Muscle layer of colon (tissue), 2 donors: ENCODE measurements at regions not wholly inside any gene's neighbourhood (a gene's known extent, or its start where the extent isn't known, plus 50 kb on each side); places are given as distances from the start of the nearest gene placed in this dataset.

Experiments used
- H3K27ac ChIP-seq: one replicate; pipeline ENCODE4 v1.7.0; 2013; ENCODE audit warnings: low read depth, mild to moderate bottlenecking, low read length, moderate library complexity
- H3K27me3 ChIP-seq, 2 donors: one replicate each; pipeline ENCODE4 v1.7.0; 2013; ENCODE audit warnings: low read length in 2 of 2, mild to moderate bottlenecking in 2 of 2; ENCODE audit not compliant: insufficient read depth in 2 of 2, control insufficient read depth in 1 of 2
- H3K36me3 ChIP-seq: one replicate; pipeline ENCODE4 v1.7.0; 2013; ENCODE audit warnings: mild to moderate bottlenecking, low read length; ENCODE audit not compliant: insufficient read depth
- H3K4me1 ChIP-seq: one replicate; pipeline ENCODE4 v1.7.0; 2013; ENCODE audit warnings: mild to moderate bottlenecking, low read length; ENCODE audit not compliant: insufficient read depth
- H3K4me3 ChIP-seq, 2 donors: one replicate each; pipeline ENCODE4 v1.7.0; 2013; ENCODE audit warnings: low read length in 2 of 2, low read depth in 1 of 2, mild to moderate bottlenecking in 1 of 2, moderate library complexity in 1 of 2
- H3K9ac ChIP-seq: one replicate; pipeline ENCODE4 v1.7.0; 2013; ENCODE audit warnings: low read length
- H3K9me3 ChIP-seq: one replicate; pipeline ENCODE4 v1.7.0; 2013; ENCODE audit warnings: mild to moderate bottlenecking, low read length
- donor health status: abdominal sarcoma.
- donor health status: Adenocarcinoma of cecum.

DNA sequence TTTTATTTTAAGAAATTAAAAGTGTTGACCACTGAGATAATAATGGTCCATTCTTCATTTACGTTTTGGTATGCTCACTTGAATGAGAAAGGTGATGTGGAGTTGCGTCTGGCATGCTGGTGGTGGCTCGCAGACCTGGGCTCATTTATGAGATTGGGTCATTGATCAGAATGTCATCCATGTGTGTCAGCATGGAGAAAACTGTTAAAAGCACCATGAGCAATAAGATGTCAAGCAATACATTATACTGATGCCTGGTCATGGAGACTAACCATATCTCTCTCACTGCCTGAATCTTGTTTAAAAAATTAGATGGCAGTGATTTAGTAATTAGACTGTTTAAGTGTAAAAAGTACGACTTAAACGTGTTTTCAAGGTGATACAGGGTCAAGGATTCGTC, 503.4 kb upstream of the SEMA6D start:
- no peak overlapping the region for H3K4me3 ChIP-seq
- H3K9ac ChIP-seq: no peak overlapping the region
- H3K4me1 ChIP-seq: no peaks in the 10 kb centered on the region
- no peaks in the 10 kb centered on the region for H3K27me3 ChIP-seq
- no peak overlapping the region for H3K27ac ChIP-seq
- no peaks in the 10 kb centered on the region for H3K9me3 ChIP-seq
- no peaks in the 10 kb centered on the region for H3K36me3 ChIP-seq

GRCh38 chr15:47218295-47218694, 499.0 kb upstream of the SEMA6D start:
- Histone ChIP-seq H3K36me3 (no peaks in the 10 kb centered on the region), H3K27ac (no peak overlapping the region), H3K9me3 (no peaks in the 10 kb centered on the region), H3K4me3 (no peak overlapping the region), H3K9ac (no peak overlapping the region), H3K4me1 (no peaks in the 10 kb centered on the region), H3K27me3 (no peaks in the 10 kb centered on the region)

DNA sequence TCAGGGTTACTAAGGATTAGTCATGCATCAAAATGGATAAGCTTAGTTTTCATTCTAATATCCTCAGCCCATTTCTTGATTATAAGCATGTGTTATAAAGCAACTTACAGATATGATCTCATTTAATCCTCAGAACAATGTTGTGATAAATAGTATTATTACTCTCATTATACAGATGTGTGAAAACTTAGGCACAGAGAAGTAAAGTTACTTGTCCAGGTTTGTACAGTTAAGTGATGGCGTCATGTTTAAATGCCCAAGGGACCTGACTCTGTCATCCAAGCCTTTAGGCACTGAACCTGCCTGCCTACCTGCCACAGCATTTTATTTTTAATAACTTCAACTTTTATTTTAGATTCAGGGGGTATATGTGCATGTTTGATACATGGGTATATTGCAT, 472.9 kb upstream of the SEMA6D start:
- Histone ChIP-seq H3K4me3 (no peak overlapping the region), H3K9me3 (no peaks in the 10 kb centered on the region), H3K36me3 (no peaks in the 10 kb centered on the region), H3K4me1 (no peaks in the 10 kb centered on the region), H3K27ac (no peak overlapping the region), H3K27me3 (no peaks in the 10 kb centered on the region), H3K9ac (no peak overlapping the region)

DNA sequence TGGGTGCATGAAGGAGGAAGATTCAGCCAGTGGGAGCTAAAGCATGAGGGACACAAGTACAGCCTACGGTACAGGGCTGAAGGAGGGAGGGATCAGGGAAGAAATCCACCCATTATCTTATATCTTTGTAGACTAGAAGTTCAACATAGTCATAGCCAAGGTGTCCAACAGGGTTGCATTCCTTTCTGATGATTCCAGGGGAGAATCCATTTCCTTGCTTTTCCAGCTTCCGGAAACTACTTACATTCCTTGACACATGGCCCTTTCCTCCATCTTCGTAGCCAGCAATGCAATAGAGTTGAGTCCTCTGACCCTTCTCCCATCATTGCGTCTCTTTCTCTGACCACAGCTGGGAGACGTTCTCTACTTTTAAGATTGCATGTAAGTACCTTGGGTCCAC, 471.0 kb upstream of the SEMA6D start:
- Histone ChIP-seq H3K4me1 (no peaks in the 10 kb centered on the region), H3K36me3 (no peaks in the 10 kb centered on the region), H3K27ac (no peak overlapping the region), H3K9me3 (no peaks in the 10 kb centered on the region), H3K9ac (no peak overlapping the region), H3K4me3 (no peak overlapping the region), H3K27me3 (no peaks in the 10 kb centered on the region)

DNA sequence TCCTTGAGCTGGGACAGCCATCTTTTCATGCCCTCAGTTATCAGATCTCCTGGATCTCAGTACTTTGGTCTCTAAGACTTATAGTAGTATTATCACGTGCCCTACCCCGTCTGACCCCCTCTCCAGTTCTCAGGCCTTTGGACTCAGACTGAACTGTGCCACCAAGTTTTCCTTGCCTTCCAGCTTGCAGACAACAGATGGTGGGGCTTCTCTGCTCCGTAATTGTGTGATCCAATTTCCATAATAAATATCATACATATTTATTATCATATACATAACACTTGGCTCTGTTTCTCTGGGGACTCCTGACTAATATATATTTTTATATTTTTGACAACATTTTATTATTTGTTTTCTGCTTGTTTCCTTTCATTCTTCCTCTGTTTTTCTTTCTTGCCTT, 458.8 kb upstream of the SEMA6D start:
- Histone ChIP-seq H3K27me3 (no peaks in the 10 kb centered on the region), H3K27ac (no peak overlapping the region), H3K9me3 (no peaks in the 10 kb centered on the region), H3K4me1 (no peaks in the 10 kb centered on the region), H3K36me3 (no peaks in the 10 kb centered on the region), H3K4me3 (no peak overlapping the region), H3K9ac (no peak overlapping the region)

DNA sequence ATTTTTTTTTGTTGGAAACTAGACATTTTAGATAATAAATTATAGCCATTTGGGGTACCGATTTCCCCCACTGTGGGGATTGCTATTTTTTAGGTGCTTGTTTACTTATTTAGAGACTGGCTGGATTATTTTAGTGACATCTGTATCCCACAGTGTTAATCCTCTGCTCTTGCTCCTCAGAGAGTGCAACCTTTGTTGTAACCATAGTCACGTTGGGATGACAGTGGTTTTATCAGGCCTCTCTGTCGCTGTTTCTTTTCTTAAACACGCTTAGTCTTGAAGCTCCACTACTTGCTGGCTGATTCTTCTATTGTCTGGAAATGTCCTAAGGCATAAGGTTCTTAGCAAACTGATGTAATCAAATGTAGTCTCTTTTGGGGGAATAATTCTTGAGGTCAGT, 451.6 kb upstream of the SEMA6D start:
- Histone ChIP-seq H3K27ac (no peak overlapping the region), H3K9ac (no peak overlapping the region), H3K27me3 (no peaks in the 10 kb centered on the region), H3K4me1 (no peaks in the 10 kb centered on the region), H3K9me3 (no peaks in the 10 kb centered on the region), H3K36me3 (no peaks in the 10 kb centered on the region), H3K4me3 (no peak overlapping the region)

DNA sequence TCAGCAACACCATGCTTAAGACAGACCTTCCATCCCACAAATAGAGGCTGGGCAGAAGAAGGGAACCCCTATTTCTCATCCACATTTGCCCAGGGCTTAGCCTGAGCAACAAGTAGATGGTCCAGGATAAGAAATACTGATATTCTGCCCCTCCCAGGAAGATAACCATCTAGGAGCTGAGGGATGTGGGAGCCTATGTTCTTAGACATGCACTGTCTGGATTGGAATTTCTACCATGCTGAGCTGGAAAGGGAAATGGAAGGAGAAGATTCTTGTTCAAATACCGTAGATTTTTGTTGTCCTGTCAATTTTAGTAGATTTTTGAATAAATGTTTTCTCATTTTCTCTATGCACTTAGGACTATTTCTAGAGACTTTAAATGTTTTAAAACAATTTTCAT, 450.7 kb upstream of the SEMA6D start:
- no peaks in the 10 kb centered on the region for H3K36me3 ChIP-seq

GRCh38 chr15:47273864-47274263, 443.4 kb upstream of the SEMA6D start:
- Histone ChIP-seq H3K9ac (no peak overlapping the region), H3K4me3 (no peak overlapping the region), H3K27ac (no peak overlapping the region), H3K4me1 (no peaks in the 10 kb centered on the region), H3K36me3 (no peaks in the 10 kb centered on the region), H3K27me3 (no peaks in the 10 kb centered on the region), H3K9me3 (no peaks in the 10 kb centered on the region)

More for the DNA sequence above, 450.7 kb upstream of the SEMA6D start:
- H3K4me1 ChIP-seq: no peaks in the 10 kb centered on the region
- no peaks in the 10 kb centered on the region for H3K9me3 ChIP-seq
- no peak overlapping the region for H3K4me3 ChIP-seq
- no peak overlapping the region for H3K27ac ChIP-seq
- H3K9ac ChIP-seq: no peak overlapping the region
- no peaks in the 10 kb centered on the region for H3K27me3 ChIP-seq

GRCh38 chr15:47283246-47283645, 434.1 kb upstream of the SEMA6D start:
- H3K27ac ChIP-seq: no peak overlapping the region
- H3K9ac ChIP-seq: no peak overlapping the region
- H3K27me3 ChIP-seq: no peaks in the 10 kb centered on the region
- H3K36me3 ChIP-seq: no peaks in the 10 kb centered on the region
- H3K9me3 ChIP-seq: no peaks in the 10 kb centered on the region
- H3K4me1 ChIP-seq: no peaks in the 10 kb centered on the region
- no peak overlapping the region for H3K4me3 ChIP-seq

GRCh38 chr15:47288794-47289193, 428.5 kb upstream of the SEMA6D start:
- H3K27me3 ChIP-seq: no peaks in the 10 kb centered on the region
- no peaks in the 10 kb centered on the region for H3K36me3 ChIP-seq
- H3K9me3 ChIP-seq: no peaks in the 10 kb centered on the region
- H3K4me3 ChIP-seq: no peak overlapping the region
- H3K4me1 ChIP-seq: peaks cover 13% of the 10 kb centered on the region
- H3K9ac ChIP-seq: no peak overlapping the region
- no peak overlapping the region for H3K27ac ChIP-seq

DNA sequence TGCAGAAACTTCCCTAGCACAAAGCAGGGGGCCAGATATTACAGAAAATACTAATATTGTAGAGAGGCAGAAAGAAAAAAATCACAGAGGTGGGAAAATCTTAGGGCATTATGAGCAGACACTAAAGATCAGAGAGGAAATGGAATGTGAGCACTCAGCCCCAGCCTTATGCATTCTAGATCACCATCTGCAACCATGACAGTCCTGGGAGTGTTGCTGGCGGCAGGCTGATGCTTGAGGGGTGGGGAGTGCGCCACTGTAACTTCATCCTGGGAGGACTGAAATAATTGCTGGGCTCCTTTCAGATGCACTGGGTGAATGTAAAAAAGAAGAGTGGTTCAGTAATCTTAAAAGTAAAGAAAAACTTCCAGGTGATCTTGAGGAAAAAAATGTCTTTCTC, 427.6 kb upstream of the SEMA6D start:
- Histone ChIP-seq H3K9ac (no peak overlapping the region), H3K4me1 (peaks cover 22% of the 10 kb centered on the region), H3K27ac (no peak overlapping the region), H3K36me3 (no peaks in the 10 kb centered on the region), H3K9me3 (no peaks in the 10 kb centered on the region), H3K27me3 (no peaks in the 10 kb centered on the region), H3K4me3 (no peak overlapping the region)

DNA sequence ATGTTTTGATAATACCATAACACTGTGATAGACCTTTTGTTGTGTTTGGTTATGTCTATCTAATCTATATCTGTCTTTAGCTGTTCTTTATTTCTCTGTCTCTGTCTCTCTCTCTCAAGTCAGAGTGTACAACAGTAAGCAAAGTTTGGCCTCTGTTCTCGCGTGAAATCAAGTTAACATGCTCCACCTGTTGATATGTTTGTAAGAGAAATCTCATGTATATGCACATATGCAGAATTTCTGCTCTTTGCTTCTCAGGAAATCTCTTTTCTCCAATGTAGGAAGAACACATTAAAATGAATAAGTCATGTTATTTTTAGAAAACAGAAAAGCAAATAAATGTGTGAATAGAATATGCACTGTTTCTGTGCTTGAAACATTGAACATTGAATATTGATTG, 425.5 kb upstream of the SEMA6D start:
- no peaks in the 10 kb centered on the region for H3K9me3 ChIP-seq
- H3K4me1 ChIP-seq: peaks cover 26% of the 10 kb centered on the region
- no peak overlapping the region for H3K27ac ChIP-seq
- H3K9ac ChIP-seq: no peak overlapping the region
- H3K4me3 ChIP-seq: no peak overlapping the region
- H3K36me3 ChIP-seq: no peaks in the 10 kb centered on the region
- no peaks in the 10 kb centered on the region for H3K27me3 ChIP-seq
